Large intestine (tissue), 3 donors: ENCODE measurements at regions not wholly inside any gene's neighbourhood (a gene's known extent, or its start where the extent isn't known, plus 50 kb on each side); places are given as distances from the start of the nearest gene placed in this dataset.

Source experiments
- DNase-seq, 2 donors: peaks; one replicate each; pipeline versions ENCODE4 v3.0.0 to v3.0.0-alpha.2; 2013
- H3K27ac ChIP-seq: one replicate; pipeline ENCODE4 v1.5.1; 2013; ENCODE audit warnings: low read length
- H3K27me3 ChIP-seq: 2 replicates; pipeline ENCODE4 v1.6.1; 2013; ENCODE audit warnings: low read length; ENCODE audit not compliant: control insufficient read depth, insufficient read depth
- H3K36me3 ChIP-seq: 2 replicates; pipeline ENCODE4 v1.6.1; 2013; ENCODE audit warnings: low read length; ENCODE audit not compliant: control insufficient read depth, insufficient read depth
- H3K4me1 ChIP-seq: one replicate; pipeline ENCODE4 v1.6.1; 2013; ENCODE audit warnings: low read length; ENCODE audit not compliant: control insufficient read depth, insufficient read depth
- H3K4me3 ChIP-seq: one replicate; pipeline ENCODE4 v1.5.1; 2013; ENCODE audit warnings: low read length
- H3K9me3 ChIP-seq: one replicate; pipeline ENCODE4 v1.6.1; 2013; ENCODE audit warnings: mild to moderate bottlenecking, low read depth, low read length, moderate library complexity; ENCODE audit not compliant: control insufficient read depth
- WGBS: methylation state at CpG from one replicate; pipeline ENCODE4 v1.1.5; 2013; ENCODE audit warnings: low lambda C conversion rate; ENCODE audit not compliant: insufficient coverage; 5-methylcytosine and 5-hydroxymethylcytosine counted together

GRCh38 chr6:63371104-63371715 is 51.4 kb upstream of the LGSN start:
- Histone ChIP-seq H3K36me3 (no peaks in the 10 kb centered on the region), H3K27ac (no peak overlapping the region), H3K27me3 (no peaks in the 10 kb centered on the region), H3K4me1 (no peaks in the 10 kb centered on the region), H3K9me3 (no peaks in the 10 kb centered on the region), H3K4me3 (no peak overlapping the region)
- WGBS = 83% methylated on average over 1 of the region's 4 CpGs
- no peak for DNase-seq

- WGBS = 100% methylated on average over 2 of the region's 3 CpGs
Observed at GRCh38 chr6:63372951-63373533, 53.3 kb upstream of the LGSN start.

GRCh38 chr6:63389191-63389844 is 69.5 kb upstream of the LGSN start:
- Histone ChIP-seq H3K27me3 (no peaks in the 10 kb centered on the region), H3K4me1 (peaks cover 34% of the 10 kb centered on the region), H3K4me3 (no peak overlapping the region), H3K36me3 (no peaks in the 10 kb centered on the region), H3K9me3 (no peaks in the 10 kb centered on the region), H3K27ac (peak overlapping the region; percentile 48)
- 83% methylated on average over 1 of the region's 2 CpGs for WGBS
- DNase-seq = no peak

More at GRCh38 chr6:63372951-63373533, 53.3 kb upstream of the LGSN start:
- Histone ChIP-seq H3K36me3 (no peaks in the 10 kb centered on the region), H3K4me1 (no peaks in the 10 kb centered on the region), H3K9me3 (no peaks in the 10 kb centered on the region), H3K27ac (no peak overlapping the region), H3K27me3 (no peaks in the 10 kb centered on the region), H3K4me3 (no peak overlapping the region)
- no peak for DNase-seq

DNA sequence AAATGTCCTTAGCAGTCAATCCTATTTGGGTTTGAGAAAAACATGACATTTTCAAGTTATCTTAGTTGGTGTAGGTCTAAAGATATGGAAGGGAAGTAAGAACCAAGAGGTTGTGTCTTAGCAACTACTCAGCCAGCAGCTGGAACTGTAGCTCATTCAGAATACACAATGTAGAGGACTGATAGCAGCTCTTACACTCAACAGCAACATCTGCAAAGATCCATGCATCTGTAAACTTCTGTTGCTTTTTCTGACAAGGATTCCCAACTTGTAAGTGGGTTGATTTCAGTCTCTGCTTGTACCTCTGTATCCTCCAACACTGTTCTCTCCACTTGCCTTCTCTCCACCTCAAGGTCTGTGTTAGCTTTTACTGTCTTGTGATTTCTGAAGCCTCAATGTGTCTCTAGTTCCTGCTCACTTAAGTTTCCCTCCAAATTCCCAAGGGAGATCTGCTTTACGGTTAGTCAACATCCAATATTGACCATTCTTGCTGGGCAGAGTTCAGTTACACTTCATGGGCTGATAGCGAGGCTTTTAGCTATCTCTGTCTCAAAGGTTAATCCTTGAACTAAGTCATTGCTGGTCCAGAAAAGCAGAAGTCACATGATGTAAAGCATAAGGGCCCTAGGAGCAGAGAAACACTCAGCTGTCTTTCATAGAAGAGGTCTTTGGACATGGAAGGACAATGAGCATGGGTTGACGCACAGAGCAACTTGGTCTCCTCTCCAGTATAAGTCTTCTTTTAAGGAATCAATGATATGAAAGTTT is 71.6 kb upstream of the LGSN start:
- H3K4me1 ChIP-seq = peaks cover 43% of the 10 kb centered on the region
- no peak overlapping the region for H3K4me3 ChIP-seq
- H3K27me3 ChIP-seq = no peaks in the 10 kb centered on the region
- H3K9me3 ChIP-seq = no peaks in the 10 kb centered on the region
- H3K36me3 ChIP-seq = no peaks in the 10 kb centered on the region
- 43% methylated on average over 1 of the region's 3 CpGs for WGBS
- H3K27ac ChIP-seq = peak overlapping the region; percentile 81
- peak; percentile 89 to 96 for DNase-seq

DNA sequence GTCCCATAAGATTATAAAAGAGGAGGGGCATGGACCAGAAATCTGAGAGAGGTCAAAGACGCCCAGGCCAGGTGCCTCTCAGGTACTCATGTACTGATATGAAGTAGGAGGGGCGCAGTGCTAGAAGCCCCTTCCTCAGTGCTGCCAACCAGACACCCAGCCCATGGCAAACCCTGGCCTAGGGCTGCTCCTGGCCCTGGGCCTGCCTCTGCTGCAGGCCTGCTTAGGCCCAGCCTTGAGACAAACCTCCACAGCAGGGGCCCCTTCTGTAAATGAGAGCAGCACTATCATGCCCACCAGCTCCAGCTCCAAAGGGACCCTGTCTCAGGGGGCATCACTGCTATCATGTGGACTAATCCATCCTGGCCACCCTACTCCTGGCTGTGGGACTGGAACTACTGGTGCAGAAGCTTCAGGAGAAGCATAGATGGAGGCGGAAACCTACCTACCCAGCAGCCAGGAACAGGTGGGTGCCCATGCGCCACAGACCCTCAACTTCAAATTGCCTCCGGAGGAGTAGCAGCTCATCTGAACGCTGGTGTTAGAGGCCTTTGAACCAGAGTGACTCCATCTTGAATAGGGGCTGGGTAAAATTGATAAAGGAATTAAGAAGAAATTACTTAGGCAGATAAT is 72.4 kb upstream of the LGSN start:
- Histone ChIP-seq H3K36me3 (no peaks in the 10 kb centered on the region), H3K27ac (peak overlapping the region; percentile 81), H3K4me3 (no peak overlapping the region), H3K4me1 (peaks cover 45% of the 10 kb centered on the region), H3K27me3 (no peaks in the 10 kb centered on the region), H3K9me3 (no peaks in the 10 kb centered on the region)
- WGBS = 100% methylated on average over 1 of the region's 6 CpGs
- no peak for DNase-seq

GRCh38 chr6:63394656-63395308 is 75.0 kb upstream of the LGSN start:
- no peaks in the 10 kb centered on the region for H3K9me3 ChIP-seq
- peaks cover 40% of the 10 kb centered on the region for H3K4me1 ChIP-seq
- no peak overlapping the region for H3K4me3 ChIP-seq
- no peaks in the 10 kb centered on the region for H3K27me3 ChIP-seq
- WGBS = 94% methylated on average over 2 of the region's 11 CpGs
- H3K36me3 ChIP-seq = no peaks in the 10 kb centered on the region
- no peak for DNase-seq
- H3K27ac ChIP-seq = peak overlapping the region; percentile 61

- WGBS = no CpG with 5 or more reads among the region's 3 CpGs
- Histone ChIP-seq H3K9me3 (no peaks in the 10 kb centered on the region), H3K27ac (peak overlapping the region; percentile 61), H3K4me3 (no peak overlapping the region), H3K4me1 (peaks cover 36% of the 10 kb centered on the region), H3K36me3 (no peaks in the 10 kb centered on the region), H3K27me3 (no peaks in the 10 kb centered on the region)
- DNase-seq = peak; percentile 32 to 71
Observed at GRCh38 chr6:63395381-63395780, 75.6 kb upstream of the LGSN start.

DNA sequence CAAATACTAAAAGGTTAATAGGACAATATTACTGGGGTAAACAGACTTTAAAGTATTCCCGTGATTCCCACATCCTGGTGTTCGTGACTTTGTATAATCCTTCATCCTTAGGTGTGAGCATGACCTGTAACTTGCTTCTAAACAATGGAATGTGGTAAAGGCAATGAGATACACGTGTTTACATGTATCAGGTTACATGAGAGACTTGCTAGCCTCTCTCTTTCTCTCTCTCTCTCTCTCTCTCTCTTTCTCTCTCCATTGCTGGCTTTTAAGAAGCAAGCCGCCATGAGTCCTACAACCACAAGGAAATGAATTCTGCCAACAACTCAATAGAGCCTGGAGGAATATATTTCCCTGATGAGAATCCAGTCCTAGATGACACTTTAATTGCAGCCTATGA is 83.9 kb upstream of the LGSN start:
- no peak overlapping the region for H3K27ac ChIP-seq
- H3K27me3 ChIP-seq = no peaks in the 10 kb centered on the region

GRCh38 chr6:63410435-63411426 is 90.9 kb upstream of the LGSN start:
- no peak for DNase-seq
- Histone ChIP-seq H3K4me3 (no peak overlapping the region), H3K27ac (no peak overlapping the region)

More for the DNA sequence above, 83.9 kb upstream of the LGSN start:
- peaks cover 3% of the 10 kb centered on the region for H3K9me3 ChIP-seq
- no peak for DNase-seq
- WGBS = no CpG with 5 or more reads among the region's 4 CpGs
- no peak overlapping the region for H3K4me3 ChIP-seq
- no peaks in the 10 kb centered on the region for H3K36me3 ChIP-seq
- no peaks in the 10 kb centered on the region for H3K4me1 ChIP-seq

More at GRCh38 chr6:63410435-63411426, 90.9 kb upstream of the LGSN start:
- no peaks in the 10 kb centered on the region for H3K27me3 ChIP-seq
- WGBS = 90% methylated on average over 4 of the region's 6 CpGs
- no peaks in the 10 kb centered on the region for H3K36me3 ChIP-seq
- no peaks in the 10 kb centered on the region for H3K9me3 ChIP-seq
- H3K4me1 ChIP-seq = no peaks in the 10 kb centered on the region
